Activated CD8-positive, alpha-beta T cell treated with anti-CD3 and anti-CD28 coated beads for 36 hours (primary cell): ENCODE measurements at regions not wholly inside any gene's neighbourhood (a gene's known extent, or its start where the extent isn't known, plus 50 kb on each side); places are given as distances from the start of the nearest gene placed in this dataset.

ENCODE experiments used
- ATAC-seq: fragments of 200-7000 bp; cut with Tn5 transposase; one replicate; pipeline ENCODE4 v1.10.0; 2021; ENCODE audit warnings: mild to moderate bottlenecking, moderate library complexity
- CTCF ChIA-PET: fragments of 350-600 bp; sonication (Branson Sonifier 250); formaldehyde crosslinking; loops from one replicate; lab custom pipeline; 2021; ENCODE audit warnings: antibody characterized with exemption; lab: Charles Lee
- POLR2A ChIA-PET: fragments of 350-600 bp; sonication (Branson Sonifier 250); formaldehyde crosslinking; loops from one replicate; lab custom pipeline; 2021; ENCODE audit warnings: antibody characterized with exemption; lab: Charles Lee
- DNase-seq: peaks from one replicate; pipeline ENCODE4 v3.0.0-alpha.2; 2020
- H3K27ac Mint-ChIP-seq: one replicate; pipeline ENCODE4 v1.8.0; 2021; ENCODE audit warnings: mild to moderate bottlenecking, mixed read lengths
- H3K27me3 Mint-ChIP-seq: one replicate; pipeline ENCODE4 v1.8.0; 2021; ENCODE audit warnings: mixed read lengths
- H3K36me3 Mint-ChIP-seq: one replicate; pipeline ENCODE4 v1.8.0; 2021; ENCODE audit warnings: low read depth, mixed read lengths
- H3K4me1 Mint-ChIP-seq: one replicate; pipeline ENCODE4 v1.8.0; 2021; ENCODE audit warnings: low read depth, mixed read lengths
- H3K4me3 Mint-ChIP-seq: one replicate; pipeline ENCODE4 v1.8.0; 2021; ENCODE audit warnings: mild to moderate bottlenecking, moderate library complexity, mixed read lengths
- H3K9me3 Mint-ChIP-seq: one replicate; pipeline ENCODE4 v1.8.0; 2021; ENCODE audit warnings: mixed read lengths
- CTCF ChIP-seq: fragments of 200-600 bp; IDR thresholded peaks from one replicate; pipeline ENCODE4 v1.8.0; 2022; ENCODE audit warnings: antibody characterized with exemption, mild to moderate bottlenecking
- intact Hi-C: fragments of 100-400 bp; cut with micrococcal nuclease; formaldehyde crosslinking; loops from one replicate; pipeline ENCODE4 v1.10.0; 2022

GRCh38 chr6:23969344-23969743 is 156.7 kb upstream of the NRSN1 start:
- Mint-ChIP-seq H3K4me1 (no peaks in the 10 kb centered on the region), H3K27ac (no peak overlapping the region), H3K4me3 (no peak overlapping the region), H3K27me3 (no peaks in the 10 kb centered on the region), H3K36me3 (no peaks in the 10 kb centered on the region), H3K9me3 (no peaks in the 10 kb centered on the region)
- no peak for TF ChIP-seq CTCF
- intact Hi-C loops = no loop called here
- DNase-seq (no peak), ATAC-seq (no peak)
- POLR2A ChIA-PET = no interaction called here
- CTCF ChIA-PET = no interaction called here

GRCh38 chr6:23977706-23978105 is 148.3 kb upstream of the NRSN1 start:
- Mint-ChIP-seq H3K4me3 (no peak overlapping the region), H3K36me3 (no peaks in the 10 kb centered on the region), H3K9me3 (no peaks in the 10 kb centered on the region), H3K4me1 (no peaks in the 10 kb centered on the region), H3K27me3 (no peaks in the 10 kb centered on the region), H3K27ac (no peak overlapping the region)
- intact Hi-C loops = no loop called here
- TF ChIP-seq CTCF = no peak
- ChIA-PET CTCF (no interaction called here), POLR2A (no interaction called here)
- DNase-seq (no peak), ATAC-seq (no peak)

- POLR2A ChIA-PET = no interaction called here
- no peak for ATAC-seq
Observed at GRCh38 chr6:23980965-23981364, 145.1 kb upstream of the NRSN1 start.

GRCh38 chr6:23981923-23982322 is 144.1 kb upstream of the NRSN1 start:
- intact Hi-C loops = no loop called here
- ChIA-PET CTCF (no interaction called here), POLR2A (no interaction called here)
- Mint-ChIP-seq H3K27ac (no peak overlapping the region), H3K27me3 (no peaks in the 10 kb centered on the region), H3K36me3 (no peaks in the 10 kb centered on the region), H3K9me3 (no peaks in the 10 kb centered on the region), H3K4me3 (no peak overlapping the region), H3K4me1 (no peaks in the 10 kb centered on the region)
- ATAC-seq = no peak
- DNase-seq = no peak
- TF ChIP-seq CTCF = no peak

More at GRCh38 chr6:23980965-23981364, 145.1 kb upstream of the NRSN1 start:
- Mint-ChIP-seq H3K4me3 (no peak overlapping the region), H3K27me3 (no peaks in the 10 kb centered on the region), H3K9me3 (no peaks in the 10 kb centered on the region), H3K36me3 (no peaks in the 10 kb centered on the region), H3K27ac (no peak overlapping the region), H3K4me1 (no peaks in the 10 kb centered on the region)
- no peak for DNase-seq
- intact Hi-C loops = no loop called here
- TF ChIP-seq CTCF = no peak
- CTCF ChIA-PET = no interaction called here

GRCh38 chr6:23983735-23984134 is 142.3 kb upstream of the NRSN1 start:
- TF ChIP-seq CTCF = no peak
- DNase-seq (no peak), ATAC-seq (no peak)
- POLR2A ChIA-PET = no interaction called here
- no peaks in the 10 kb centered on the region for H3K27me3 Mint-ChIP-seq
- CTCF ChIA-PET = no interaction called here
- no peaks in the 10 kb centered on the region for H3K9me3 Mint-ChIP-seq
- H3K36me3 Mint-ChIP-seq = no peaks in the 10 kb centered on the region
- H3K27ac Mint-ChIP-seq = no peak overlapping the region
- H3K4me3 Mint-ChIP-seq = no peak overlapping the region
- intact Hi-C loops = no loop called here
- no peaks in the 10 kb centered on the region for H3K4me1 Mint-ChIP-seq
